WTC11 (cell line): ENCODE measurements at regions not wholly inside any gene's neighbourhood (a gene's known extent, or its start where the extent isn't known, plus 50 kb on each side); places are given as distances from the start of the nearest gene placed in this dataset.

Source experiments
- ATAC-seq: fragments of 200-7000 bp; cut with Tn5 transposase; 2 replicates; pipeline ENCODE4 v1.10.0; 2021; ENCODE audit warnings: mild to moderate bottlenecking, moderate library complexity
- CTCF ChIA-PET: fragments of 300-600 bp; sonication (Branson Sonifier 250); formaldehyde crosslinking; loops from one replicate; lab custom pipeline; 2021; ENCODE audit warnings: antibody characterized with exemption; lab: Charles Lee
- POLR2A ChIA-PET: fragments of 350-600 bp; sonication (Branson Sonifier 250); formaldehyde crosslinking; loops from one replicate; lab custom pipeline; 2021; ENCODE audit warnings: antibody characterized with exemption; lab: Charles Lee
- DNase-seq: peaks from one replicate; pipeline ENCODE4 v3.0.0; 2021; ENCODE audit warnings: low spot score
- H3K27ac Mint-ChIP-seq: 2 replicates; pipeline ENCODE4 v1.8.0; 2021; ENCODE audit warnings: mixed read lengths
- H3K27me3 Mint-ChIP-seq: 2 replicates; pipeline ENCODE4 v1.8.0; 2021; ENCODE audit warnings: low read depth, mild to moderate bottlenecking, moderate library complexity, mixed read lengths
- H3K36me3 Mint-ChIP-seq: 2 replicates; pipeline ENCODE4 v1.8.0; 2021; ENCODE audit warnings: mixed read lengths
- H3K4me1 Mint-ChIP-seq: 2 replicates; pipeline ENCODE4 v1.8.0; 2022; ENCODE audit warnings: mixed read lengths
- H3K4me3 Mint-ChIP-seq: 2 replicates; pipeline ENCODE4 v1.8.0; 2021; ENCODE audit warnings: mild to moderate bottlenecking, moderate library complexity, mixed read lengths
- H3K9me3 Mint-ChIP-seq: 2 replicates; pipeline ENCODE4 v1.8.0; 2021; ENCODE audit warnings: mixed read lengths
- CBFB ChIP-seq: sonication (generic); formaldehyde crosslinking; IDR thresholded peaks from 2 replicates; pipeline ENCODE4 v1.8.1; 2022; ENCODE audit warnings: mild to moderate bottlenecking, low read depth, missing genetic modification reagents
- CDX4 ChIP-seq: fragments of 250-450 bp; sonication (Bioruptor Pico); IDR thresholded peaks from 2 replicates; pipeline ENCODE4 v1.9.0; 2021; ENCODE audit warnings: moderate library complexity, mild to moderate bottlenecking, inconsistent platforms, borderline replicate concordance
- CREB1 ChIP-seq: sonication (generic); formaldehyde crosslinking; IDR thresholded peaks from 2 replicates; pipeline ENCODE4 v1.8.0; 2023; ENCODE audit warnings: mild to moderate bottlenecking, missing genetic modification reagents
- E2F5 ChIP-seq: sonication (generic); formaldehyde crosslinking; IDR thresholded peaks from 2 replicates; pipeline ENCODE4 v1.8.1; 2022; ENCODE audit warnings: mild to moderate bottlenecking, moderate library complexity, missing genetic modification reagents
- EMX1 ChIP-seq: fragments of 250-450 bp; sonication (Bioruptor Pico); IDR thresholded peaks from 2 replicates; pipeline ENCODE4 v1.8.0; 2021; ENCODE audit warnings: mild to moderate bottlenecking
- ERG ChIP-seq: fragments of 250-450 bp; sonication (Bioruptor Pico); IDR thresholded peaks from 2 replicates; pipeline ENCODE4 v1.8.0; 2021; ENCODE audit warnings: mild to moderate bottlenecking
- FOXP4 ChIP-seq: sonication (generic); formaldehyde crosslinking; IDR thresholded peaks from 2 replicates; pipeline ENCODE4 v1.8.0; 2022; ENCODE audit warnings: mild to moderate bottlenecking, missing genetic modification reagents
- HMGA2 ChIP-seq: fragments of 250-450 bp; sonication (Bioruptor Pico); IDR thresholded peaks from 2 replicates; pipeline ENCODE4 v1.4.0; 2021; ENCODE audit warnings: mild to moderate bottlenecking, moderate library complexity
- HMGXB4 ChIP-seq: sonication (generic); formaldehyde crosslinking; IDR thresholded peaks from 2 replicates; pipeline ENCODE4 v1.8.1; 2023; ENCODE audit warnings: mild to moderate bottlenecking, moderate library complexity, missing genetic modification reagents
- IRF2 ChIP-seq: sonication (generic); formaldehyde crosslinking; IDR thresholded peaks from 2 replicates; pipeline ENCODE4 v1.8.0; 2022; ENCODE audit warnings: low read depth, missing genetic modification reagents, borderline replicate concordance
- JUN ChIP-seq: sonication (generic); formaldehyde crosslinking; IDR thresholded peaks from 2 replicates; pipeline ENCODE4 v1.8.0; 2023; ENCODE audit warnings: mild to moderate bottlenecking, missing genetic modification reagents
- MAX ChIP-seq: sonication (generic); formaldehyde crosslinking; IDR thresholded peaks from 2 replicates; pipeline ENCODE4 v1.8.0; 2022; ENCODE audit warnings: mild to moderate bottlenecking, missing genetic modification reagents
- OVOL2 ChIP-seq: fragments of 250-450 bp; sonication (Bioruptor Pico); IDR thresholded peaks from 2 replicates; pipeline ENCODE4 v1.9.0; 2021; ENCODE audit warnings: mild to moderate bottlenecking, borderline replicate concordance
- RORB ChIP-seq: fragments of 250-450 bp; sonication (Bioruptor Pico); IDR thresholded peaks from 2 replicates; pipeline ENCODE4 v1.9.0; 2021; ENCODE audit warnings: mild to moderate bottlenecking
- USF1 ChIP-seq: sonication (generic); formaldehyde crosslinking; IDR thresholded peaks from 2 replicates; pipeline ENCODE4 v1.8.0; 2022; ENCODE audit warnings: mild to moderate bottlenecking, missing genetic modification reagents
- ZBTB43 ChIP-seq: sonication (generic); formaldehyde crosslinking; IDR thresholded peaks from 2 replicates; pipeline ENCODE4 v1.8.1; 2023; ENCODE audit warnings: mild to moderate bottlenecking, missing genetic modification reagents
- ZNF138 ChIP-seq: sonication (generic); formaldehyde crosslinking; conservative IDR thresholded peaks from 2 replicates; pipeline ENCODE4 v1.8.1; 2022; ENCODE audit warnings: mild to moderate bottlenecking, moderate library complexity, missing genetic modification reagents
- ZNF219 ChIP-seq: sonication (generic); formaldehyde crosslinking; IDR thresholded peaks from 2 replicates; pipeline ENCODE4 v1.8.0; 2023; ENCODE audit warnings: missing genetic modification reagents, mild to moderate bottlenecking, borderline replicate concordance
- ZNF263 ChIP-seq: sonication (generic); formaldehyde crosslinking; IDR thresholded peaks from 2 replicates; pipeline ENCODE4 v1.8.1; 2022; ENCODE audit warnings: low read depth, mild to moderate bottlenecking, moderate library complexity, missing genetic modification reagents
- ZNF317 ChIP-seq: sonication (generic); formaldehyde crosslinking; IDR thresholded peaks from 2 replicates; pipeline ENCODE4 v1.8.1; 2023; ENCODE audit warnings: low read depth, mild to moderate bottlenecking, moderate library complexity, missing genetic modification reagents, borderline replicate concordance
- ZNF532 ChIP-seq: fragments of 250-450 bp; sonication (Bioruptor Pico); IDR thresholded peaks from 2 replicates; pipeline ENCODE4 v1.9.0; 2021; ENCODE audit warnings: mild to moderate bottlenecking, borderline replicate concordance

- TF ChIP-seq E2F5 (CRISPR knock-in tag), result no peak
- TF ChIP-seq USF1 (CRISPR knock-in tag), result no peak
- no peak for TF ChIP-seq MAX (CRISPR knock-in tag)
- TF ChIP-seq ZNF219 (CRISPR knock-in tag), result no peak
- no peak for TF ChIP-seq CDX4 (CRISPR knock-in tag)
- no peak for TF ChIP-seq ZNF317 (CRISPR knock-in tag)
Observed at GRCh38 chr2:184129073-184129472, 469.3 kb upstream of the ZNF804A start (continued).

- ATAC-seq, result no peak
- POLR2A ChIA-PET, result no interaction called here
- Mint-ChIP-seq H3K27ac (no peak overlapping the region), H3K9me3 (peaks cover 2% of the 10 kb centered on the region), H3K4me1 (no peaks in the 10 kb centered on the region), H3K36me3 (no peaks in the 10 kb centered on the region), H3K27me3 (no peaks in the 10 kb centered on the region), H3K4me3 (no peak overlapping the region)
- TF ChIP-seq ZNF263 (no peak), ZBTB43 (CRISPR knock-in tag) (no peak), ERG (CRISPR knock-in tag) (no peak), OVOL2 (no peak), HMGA2 (CRISPR knock-in tag) (no peak), CREB1 (CRISPR knock-in tag) (no peak), EMX1 (CRISPR knock-in tag) (no peak), FOXP4 (no peak), IRF2 (CRISPR knock-in tag) (no peak), CBFB (CRISPR knock-in tag) (no peak), ZNF138 (CRISPR knock-in tag) (no peak)
- CTCF ChIA-PET, result no interaction called here
- DNase-seq, result no peak
Observed at GRCh38 chr2:184137955-184138354, 460.4 kb upstream of the ZNF804A start.

GRCh38 chr2:184141866-184142265 is 456.5 kb upstream of the ZNF804A start:
- CTCF ChIA-PET, result no interaction called here
- POLR2A ChIA-PET, result no interaction called here
- Mint-ChIP-seq H3K27ac (no peak overlapping the region), H3K27me3 (no peaks in the 10 kb centered on the region), H3K4me3 (no peak overlapping the region), H3K9me3 (no peaks in the 10 kb centered on the region), H3K36me3 (no peaks in the 10 kb centered on the region), H3K4me1 (peaks cover 11% of the 10 kb centered on the region; the same call in 1 of the 2 replicates)
- ATAC-seq (no peak), DNase-seq (no peak)
- TF ChIP-seq HMGXB4 (CRISPR knock-in tag) (no peak), JUN (no peak), EMX1 (CRISPR knock-in tag) (no peak), ZNF532 (no peak), OVOL2 (no peak), RORB (CRISPR knock-in tag) (no peak)
